GM21786 (cell line): ENCODE measurements at regions not wholly inside any gene's neighbourhood (a gene's known extent, or its start where the extent isn't known, plus 50 kb on each side); places are given as distances from the start of the nearest gene placed in this dataset.

Experiments used
- ATAC-seq: cut with Tn5 transposase; IDR thresholded peaks from one replicate; pipeline ENCODE4 v1.9.1; 2021; ENCODE audit not compliant: unreplicated experiment

DNA sequence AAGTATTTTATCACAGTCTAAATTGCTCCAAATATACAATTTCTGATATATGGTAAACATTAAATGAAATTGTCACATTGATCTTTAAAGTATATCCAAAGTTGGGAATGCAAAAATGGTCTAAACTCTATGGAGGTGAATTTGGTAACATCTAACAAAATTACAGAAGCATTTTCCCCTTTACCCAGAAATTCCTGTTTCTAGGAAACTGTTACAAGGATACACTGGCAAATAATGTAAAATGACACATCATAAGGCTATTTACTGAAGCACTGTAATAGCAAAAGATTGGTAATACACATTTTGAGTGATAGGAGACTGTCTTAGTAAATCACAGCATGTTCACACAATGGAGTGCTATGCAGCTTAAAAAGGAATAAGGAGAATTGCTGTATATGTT lies 50.0 kb upstream of the SLCO2A1 start:
- ATAC-seq, result no peak
